GM19351 (cell line): ENCODE measurements at regions not wholly inside any gene's neighbourhood (a gene's known extent, or its start where the extent isn't known, plus 50 kb on each side); places are given as distances from the start of the nearest gene placed in this dataset.
"Not testable (repeated sequence)": the region's sequence is repeated elsewhere in the genome, so short reads cannot be mapped to it uniquely, and the experiment has no call there.

Experiments used
- ATAC-seq: cut with Tn5 transposase; IDR thresholded peaks from one replicate; pipeline ENCODE4 v1.9.1; 2021; ENCODE audit warnings: mild to moderate bottlenecking, moderate library complexity; ENCODE audit not compliant: unreplicated experiment

DNA sequence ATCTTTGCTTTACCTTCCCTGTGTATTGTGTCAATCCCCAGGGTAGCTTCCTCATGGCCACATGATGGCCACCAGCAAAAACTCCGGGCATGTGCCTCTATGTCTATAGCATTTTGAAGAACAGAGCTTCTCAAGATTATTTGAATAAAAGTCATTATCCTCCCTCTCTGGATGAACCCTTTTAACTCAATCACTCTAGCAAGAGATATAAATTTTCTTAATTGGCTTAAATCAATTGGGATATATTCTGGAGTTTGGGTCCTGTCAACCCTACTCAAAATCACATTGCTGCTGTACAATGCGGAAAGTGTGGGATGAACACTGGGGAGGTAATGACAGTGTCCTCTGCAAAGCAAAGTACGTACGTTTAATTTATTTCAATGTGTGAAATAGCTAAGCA, 370.6 kb upstream of the LRRC3B start:
- ATAC-seq: no peak

DNA sequence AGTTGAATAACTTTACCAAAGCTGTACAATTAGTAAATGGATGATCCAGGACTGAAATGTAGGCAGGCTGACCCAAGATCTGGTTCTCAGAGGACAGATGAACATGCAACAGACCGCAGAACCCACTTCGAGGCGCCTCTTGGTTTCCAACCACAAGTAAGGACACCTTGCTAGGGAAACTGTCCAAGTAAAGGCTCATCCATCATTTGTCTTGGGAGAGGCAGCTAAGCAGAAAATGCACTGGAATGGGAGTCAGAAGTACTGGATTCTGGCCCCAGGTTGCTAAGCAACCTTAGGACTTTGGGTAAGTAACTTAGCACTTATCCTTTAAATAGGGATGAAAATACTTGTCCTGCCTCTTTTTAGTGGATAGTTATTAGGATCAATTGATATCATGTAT, 366.3 kb upstream of the LRRC3B start:
- no peak for ATAC-seq

DNA sequence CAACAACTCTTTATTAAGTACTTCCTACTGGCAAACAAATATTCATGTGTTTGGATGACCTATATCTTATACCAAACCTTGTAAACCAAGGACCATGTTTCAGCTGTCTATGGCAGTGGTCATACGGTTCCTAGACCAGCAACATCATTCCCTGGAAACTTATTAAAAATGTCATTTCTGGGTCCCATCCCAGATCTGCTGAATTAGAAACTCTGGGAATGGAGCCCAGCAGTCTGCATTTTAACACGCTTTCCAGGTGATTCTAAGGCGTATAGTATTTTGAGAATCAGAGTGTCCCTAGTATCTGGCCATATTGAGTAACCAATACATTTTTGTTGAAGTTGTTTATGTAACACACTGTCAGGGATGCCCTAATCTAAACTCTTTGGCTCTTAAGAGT, 363.4 kb upstream of the LRRC3B start:
- ATAC-seq: no peak

DNA sequence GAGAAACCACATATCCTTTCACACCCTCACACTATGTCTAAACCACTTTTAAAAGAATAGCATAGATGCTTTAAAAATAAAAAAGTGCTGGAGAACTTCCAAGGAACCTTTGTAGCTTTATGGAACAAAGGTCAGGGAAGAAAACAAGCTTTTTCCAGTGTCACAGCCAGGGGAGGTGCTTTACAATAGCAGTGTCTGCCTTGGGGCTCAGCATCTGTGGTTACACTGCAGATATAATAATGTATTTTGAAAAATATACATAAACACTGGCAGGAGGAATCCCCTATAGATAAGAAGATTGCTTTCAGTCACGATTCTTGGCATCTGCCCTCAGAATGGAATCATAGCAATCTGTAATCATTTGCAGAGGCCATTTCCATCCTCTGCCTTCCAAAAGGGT, 362.4 kb upstream of the LRRC3B start:
- ATAC-seq: no peak

DNA sequence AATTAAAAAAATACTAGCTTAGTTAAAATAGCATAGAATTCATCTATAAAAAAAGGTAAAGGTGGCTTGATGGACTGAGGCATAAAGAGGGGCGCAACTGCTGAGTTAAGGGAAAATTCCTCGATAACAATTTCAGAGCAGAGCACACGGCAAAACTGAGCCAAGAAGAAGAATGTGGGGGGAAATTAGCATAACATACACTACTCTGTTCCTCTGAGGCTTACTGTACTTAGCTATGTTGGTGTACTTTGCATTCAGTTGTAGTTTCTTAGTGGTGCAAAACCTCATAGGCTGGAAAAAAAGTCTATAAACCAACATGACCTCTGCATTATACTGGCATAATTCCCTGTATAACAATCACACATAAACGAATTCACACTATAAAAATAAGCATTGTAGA, 357.9 kb upstream of the LRRC3B start:
- ATAC-seq: no peak

DNA sequence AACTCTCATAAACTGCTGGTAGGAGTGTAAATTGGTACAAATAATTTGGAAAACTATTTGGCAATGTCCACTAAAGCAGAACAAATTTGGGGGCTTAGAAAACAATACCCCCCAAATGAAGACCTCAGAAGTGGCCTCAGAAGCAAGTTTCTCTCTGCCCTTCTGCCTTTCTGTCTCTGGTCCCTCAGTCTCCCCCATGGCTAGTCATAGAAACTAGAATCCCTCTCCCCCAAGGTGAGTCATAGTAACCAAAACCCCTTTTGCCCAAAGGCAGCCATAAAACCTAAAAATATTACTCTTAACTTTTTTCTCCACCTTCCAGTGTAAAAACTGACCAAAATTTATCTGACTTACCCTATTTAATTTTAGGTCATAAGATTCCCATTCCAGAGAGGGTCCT, 350.7 kb upstream of the LRRC3B start:
- no peak for ATAC-seq

DNA sequence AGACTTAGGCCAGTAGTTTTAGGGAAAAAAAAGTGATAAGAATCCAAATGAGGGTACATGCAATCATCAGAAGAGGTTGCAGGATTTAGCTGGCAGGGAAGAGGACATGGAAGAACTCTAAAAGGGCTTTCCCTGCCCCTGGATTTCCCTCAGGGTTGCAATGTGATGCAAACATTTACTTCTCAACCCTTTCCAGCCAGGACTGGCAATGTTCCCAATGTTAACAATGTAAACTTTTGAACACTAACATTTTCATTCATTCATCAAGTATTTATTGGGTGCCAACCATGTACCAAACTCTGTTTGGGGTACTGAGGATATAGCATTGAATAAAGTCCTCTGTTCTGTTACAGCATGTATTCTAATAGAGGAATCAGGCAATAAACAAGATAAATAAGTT, 349.4 kb upstream of the LRRC3B start:
- ATAC-seq: no peak

DNA sequence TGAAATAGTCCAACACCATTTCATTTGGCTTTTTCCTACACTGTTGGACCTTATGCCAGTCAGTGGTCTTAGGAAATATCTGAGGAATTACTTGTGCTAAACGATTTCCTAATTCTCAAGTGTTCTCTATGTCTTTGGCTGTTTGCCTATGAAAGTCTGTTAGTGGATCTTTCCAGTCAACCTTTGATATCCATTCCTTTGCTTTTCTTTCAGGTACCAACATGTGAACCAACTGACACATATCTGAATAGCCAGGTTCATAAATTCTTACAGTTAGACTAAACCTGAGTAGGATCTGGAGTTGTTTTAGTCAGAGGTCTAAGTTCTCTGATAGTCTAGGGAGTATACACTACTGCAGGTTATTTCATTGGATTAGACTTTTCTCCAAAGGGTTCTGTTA, 343.5 kb upstream of the LRRC3B start:
- no peak for ATAC-seq

DNA sequence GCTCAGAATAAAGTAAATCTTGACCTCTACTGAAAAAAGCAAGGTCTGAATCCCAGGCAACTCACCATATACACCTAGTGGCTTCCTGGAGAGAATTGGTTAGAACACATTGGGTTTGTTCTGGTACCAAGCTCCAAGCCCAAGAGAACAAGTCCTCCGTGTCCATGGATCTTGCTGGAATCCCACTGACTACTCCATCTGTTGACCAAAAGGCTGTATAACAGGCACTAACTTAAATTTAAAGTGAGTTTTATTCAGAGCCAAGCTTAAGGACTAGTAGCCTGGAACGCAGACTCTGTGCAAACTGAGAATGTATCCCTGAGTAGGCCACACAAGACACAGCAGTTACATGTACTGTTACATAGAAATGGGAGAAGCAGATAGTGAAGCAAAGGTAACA, 342.1 kb upstream of the LRRC3B start:
- ATAC-seq: no peak

DNA sequence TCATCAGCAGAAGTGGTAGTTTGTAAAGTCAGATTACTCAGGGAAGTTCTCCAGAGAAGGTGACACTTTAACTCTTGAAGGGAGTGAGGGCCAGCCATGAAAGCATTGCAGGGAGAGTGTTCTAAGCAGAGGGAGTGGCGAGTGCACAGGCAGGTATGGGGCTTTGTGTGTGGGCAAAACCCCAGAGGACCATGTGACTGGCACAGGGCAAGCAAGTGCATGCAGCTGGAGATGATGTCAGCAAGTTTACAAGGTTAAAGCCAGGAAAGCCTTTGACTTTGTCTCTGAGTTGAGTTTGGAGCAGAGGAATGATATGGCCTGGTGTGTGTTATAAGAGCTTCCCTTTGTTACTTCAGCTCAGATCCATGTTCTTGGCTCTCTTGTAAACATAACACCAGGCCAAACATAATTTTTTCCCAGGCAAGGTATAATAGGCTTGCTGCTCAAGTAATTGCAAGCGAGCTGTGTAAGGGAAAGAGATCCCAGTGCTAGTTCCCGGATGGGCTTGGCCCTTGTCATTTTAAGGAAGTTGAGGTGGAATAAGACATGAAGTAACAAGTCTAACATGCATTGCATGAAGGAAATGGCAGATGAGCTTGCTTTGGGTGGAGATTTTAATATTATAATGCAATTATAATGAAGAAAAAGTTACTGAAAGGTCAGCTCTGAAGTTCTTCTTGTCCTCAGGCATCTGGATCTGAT, 341.1 kb upstream of the LRRC3B start:
- no peak for ATAC-seq

DNA sequence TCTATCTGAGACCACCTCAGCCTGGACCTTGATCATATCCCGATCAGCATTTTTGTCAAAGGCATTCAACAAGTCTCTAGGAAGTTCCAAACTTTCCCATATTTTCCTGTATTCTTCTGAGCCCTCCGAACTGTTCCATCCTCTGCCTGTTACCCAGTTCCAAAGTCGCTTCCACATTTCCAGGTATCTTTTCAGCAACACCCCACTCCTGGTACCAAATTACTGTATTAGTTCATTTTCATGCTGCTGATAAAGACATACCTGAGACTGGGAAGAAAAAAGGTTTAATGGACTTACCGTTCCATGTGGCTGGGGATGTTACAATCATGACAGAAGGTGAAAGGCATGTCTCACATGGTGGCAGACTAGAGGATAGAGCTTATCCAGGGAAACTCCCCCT, 338.1 kb upstream of the LRRC3B start:
- ATAC-seq: not testable (repeated sequence)

DNA sequence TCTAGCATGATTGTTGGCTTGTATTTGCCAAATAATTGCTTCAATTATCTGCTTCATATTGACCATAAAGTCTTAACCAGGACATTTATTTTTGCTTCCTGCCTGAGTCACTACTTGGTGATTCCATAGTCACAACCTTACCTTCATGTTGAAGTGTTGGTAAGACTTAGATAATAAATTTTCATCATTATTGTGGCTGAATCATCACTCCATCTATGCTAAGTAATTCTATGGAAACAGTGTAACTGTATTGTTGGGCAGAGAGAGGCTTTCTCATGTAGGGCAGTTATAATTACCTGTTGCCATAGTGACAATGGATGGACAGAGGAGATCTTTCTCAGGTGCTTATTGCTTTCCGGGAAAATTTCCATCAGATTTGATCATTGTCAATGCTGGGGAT, 330.7 kb upstream of the LRRC3B start:
- ATAC-seq: no peak

DNA sequence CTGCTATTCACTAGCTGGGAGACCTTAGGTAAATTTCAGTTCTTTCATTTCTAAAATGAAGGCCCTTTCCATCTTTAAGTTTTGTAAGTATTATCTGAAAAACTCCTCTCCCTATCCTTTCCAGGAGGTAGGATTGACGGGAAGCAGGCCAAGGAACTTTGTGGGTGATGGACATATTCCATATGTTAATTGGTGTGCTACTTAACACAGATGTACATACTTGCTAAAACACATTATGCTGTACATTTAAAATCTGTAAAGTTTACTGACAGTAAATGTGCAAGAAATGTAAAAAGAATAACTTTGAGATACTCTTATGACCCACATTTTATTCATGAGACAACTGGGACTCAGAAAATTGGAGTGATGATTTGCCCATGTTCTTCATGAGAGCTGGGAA, 329.8 kb upstream of the LRRC3B start:
- ATAC-seq: no peak

DNA sequence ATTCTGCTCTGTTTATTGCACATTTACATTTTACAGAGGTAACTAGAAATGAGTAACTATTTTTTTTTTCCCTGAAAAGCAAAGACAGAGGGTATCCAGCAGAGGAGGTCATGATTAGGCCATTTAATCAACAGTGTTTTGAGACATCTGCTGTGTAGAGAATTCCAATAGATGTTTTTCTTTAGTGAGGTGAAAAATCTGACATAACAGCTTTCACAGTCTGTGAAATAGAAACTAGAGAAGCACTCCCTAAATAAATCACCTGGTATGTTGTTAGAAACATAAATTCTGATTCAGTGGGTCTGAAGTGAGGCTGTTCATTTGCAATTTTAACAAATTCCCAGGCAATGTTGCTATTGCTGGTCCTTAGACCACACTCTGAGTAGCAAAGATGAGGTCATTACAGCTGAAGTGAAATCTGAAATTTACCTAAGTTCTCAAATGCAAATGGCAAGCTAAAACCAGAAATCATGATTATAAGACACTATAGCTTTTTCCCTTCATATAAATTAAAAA, 329.2 kb upstream of the LRRC3B start:
- ATAC-seq: no peak

DNA sequence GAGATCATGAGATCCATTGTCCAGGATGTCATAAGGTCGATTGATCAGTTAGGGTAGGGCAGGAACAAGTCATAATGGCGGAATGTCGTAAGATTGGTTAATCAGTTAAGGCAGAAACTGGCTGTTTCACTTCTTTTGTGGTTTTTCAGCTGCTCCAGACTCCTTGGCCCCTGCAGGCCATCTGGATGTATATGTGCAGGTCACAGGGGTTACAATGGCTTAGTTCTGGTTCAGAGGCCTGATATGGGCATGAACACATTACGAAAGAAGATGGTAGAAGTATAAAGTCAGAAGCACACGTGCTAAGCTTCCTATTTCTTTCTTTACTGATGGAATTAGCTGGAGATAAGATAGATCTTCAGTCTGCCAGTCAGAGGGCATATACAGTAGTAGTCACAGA, 315.4 kb upstream of the LRRC3B start:
- ATAC-seq: no peak

DNA sequence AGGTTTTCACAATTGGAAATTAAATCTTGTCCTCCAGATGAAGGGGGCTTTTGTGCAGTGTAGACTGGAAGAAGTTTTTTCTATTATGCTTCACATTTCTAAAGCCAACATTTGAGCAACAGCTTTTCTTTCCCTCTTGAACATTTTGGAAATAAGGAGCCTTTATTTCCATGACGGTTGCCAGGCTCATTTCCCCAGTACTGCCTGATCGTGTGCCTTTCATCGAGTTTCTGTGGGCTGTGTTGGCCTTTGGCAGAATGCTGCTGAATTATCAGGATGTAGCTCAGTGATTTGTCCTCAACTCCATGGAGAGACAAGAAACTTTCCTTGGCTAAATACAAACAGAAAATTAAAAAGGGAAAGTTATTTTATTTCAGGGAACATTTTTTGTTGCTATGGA, 314.8 kb upstream of the LRRC3B start:
- no peak for ATAC-seq

DNA sequence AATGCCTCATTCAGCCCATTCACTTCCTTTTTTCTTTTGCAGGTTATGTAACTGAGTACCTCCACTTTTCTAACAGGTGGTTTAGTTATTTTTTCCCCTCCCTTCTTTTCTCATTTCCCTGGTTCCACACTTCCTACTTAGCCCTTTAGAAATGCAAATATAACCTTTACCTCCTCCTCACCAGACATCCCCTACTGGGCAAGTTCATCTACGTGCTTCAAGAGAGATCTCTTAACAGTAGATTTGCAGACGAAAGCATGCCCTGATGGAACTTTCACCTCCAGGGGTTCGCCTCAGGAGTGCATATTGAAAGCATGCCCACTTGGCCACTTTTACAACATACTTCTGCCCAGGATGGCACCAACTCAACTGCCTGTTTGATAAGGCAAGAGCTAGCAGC, 314.1 kb upstream of the LRRC3B start:
- no peak for ATAC-seq

DNA sequence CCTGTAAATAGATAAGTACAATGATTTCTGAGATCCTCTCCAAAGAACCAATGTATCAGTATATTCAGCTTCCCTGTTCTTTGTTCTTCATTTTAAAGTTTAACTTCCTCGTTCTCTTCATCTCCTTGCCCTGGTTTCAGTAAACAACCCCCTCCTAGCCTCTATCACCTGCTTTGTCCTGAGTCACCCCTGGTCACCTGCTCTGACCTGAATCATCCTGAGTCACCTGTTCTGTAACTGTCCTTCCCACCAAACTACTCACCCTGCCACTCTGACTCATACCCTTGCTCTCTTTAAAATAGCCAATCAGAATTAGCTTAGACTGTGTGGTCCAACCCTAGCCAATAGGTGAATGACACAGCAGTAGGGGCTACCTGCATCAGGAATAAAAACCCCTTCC, 313.0 kb upstream of the LRRC3B start:
- ATAC-seq: not testable (repeated sequence)

DNA sequence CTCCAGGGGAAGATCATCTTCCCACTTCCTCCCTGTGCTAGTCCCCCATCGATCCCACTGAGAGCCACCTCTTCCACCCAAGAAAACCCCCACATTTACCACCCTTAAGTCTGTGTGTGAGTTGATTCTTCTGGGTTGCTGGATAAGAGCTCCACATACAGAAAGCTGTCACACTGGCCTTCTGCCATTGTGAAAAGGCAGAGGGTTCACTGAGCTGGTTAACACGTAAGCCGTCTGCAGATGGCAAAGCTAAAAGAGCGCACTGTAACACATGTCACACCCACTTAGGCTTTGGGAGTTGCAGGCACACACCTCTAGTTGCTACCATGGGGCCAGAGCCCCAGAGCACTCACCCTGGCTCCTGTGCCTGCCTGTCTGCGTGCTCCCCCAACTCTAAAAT, 309.8 kb upstream of the LRRC3B start:
- no peak for ATAC-seq

DNA sequence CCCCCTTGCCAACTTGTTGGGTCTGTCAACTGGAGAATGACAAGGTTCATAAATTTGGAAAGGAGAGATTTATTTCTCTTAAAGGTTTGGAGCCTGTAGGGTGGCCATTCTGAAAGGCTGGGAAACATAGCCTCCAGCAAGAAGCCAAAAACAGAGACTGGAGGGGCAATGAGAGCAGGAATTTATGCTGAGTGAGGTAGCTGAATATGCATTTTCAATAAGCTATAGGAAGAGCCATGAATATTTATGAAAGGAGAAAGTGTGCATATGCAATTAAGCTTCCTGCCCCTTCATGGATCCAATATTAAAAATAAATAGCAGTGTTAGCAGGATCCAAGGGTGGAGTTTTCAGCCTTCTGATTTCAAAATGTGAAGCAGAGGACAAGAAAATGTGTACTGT, 306.1 kb upstream of the LRRC3B start:
- no peak for ATAC-seq

DNA sequence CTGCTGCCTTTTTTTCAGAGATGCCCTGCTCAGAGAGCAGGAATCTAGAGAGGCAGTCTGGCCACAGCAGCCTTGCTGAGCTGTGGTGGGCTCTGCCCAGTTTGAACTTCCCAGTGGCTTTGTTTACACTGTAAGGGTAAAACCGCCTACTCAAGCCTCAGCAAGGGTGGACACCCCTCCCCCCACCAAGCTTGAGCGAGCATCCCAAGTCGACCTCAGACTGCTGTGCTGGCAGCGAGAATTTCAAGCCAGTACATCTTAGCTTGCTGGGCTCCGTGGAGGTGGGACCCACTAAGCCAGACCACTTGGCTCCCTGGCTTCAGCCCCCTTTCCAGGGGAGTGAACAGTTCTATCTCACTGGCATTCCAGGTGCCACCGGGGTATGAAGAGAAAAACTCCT, 298.8 kb upstream of the LRRC3B start:
- not testable (repeated sequence) for ATAC-seq

DNA sequence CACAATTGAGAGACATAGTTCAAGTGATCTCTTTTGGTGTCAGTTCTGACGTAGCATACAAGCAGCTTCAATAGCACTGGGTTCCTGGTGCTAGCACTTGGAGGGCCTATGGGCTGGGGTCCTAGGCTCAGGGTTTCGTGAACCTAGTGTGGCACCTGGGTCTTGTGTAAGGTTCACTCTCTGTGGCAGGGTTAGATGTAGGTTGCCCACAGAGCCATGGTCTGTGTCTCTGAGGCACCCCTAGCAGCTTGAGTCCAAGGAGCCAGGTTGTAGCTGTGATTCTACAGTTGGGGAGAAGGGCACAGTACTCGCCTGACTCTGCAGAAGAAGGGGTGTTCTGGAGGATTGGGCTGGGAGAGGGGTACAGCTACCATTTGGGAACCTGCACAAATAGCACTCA, 282.6 kb upstream of the LRRC3B start:
- no peak for ATAC-seq

DNA sequence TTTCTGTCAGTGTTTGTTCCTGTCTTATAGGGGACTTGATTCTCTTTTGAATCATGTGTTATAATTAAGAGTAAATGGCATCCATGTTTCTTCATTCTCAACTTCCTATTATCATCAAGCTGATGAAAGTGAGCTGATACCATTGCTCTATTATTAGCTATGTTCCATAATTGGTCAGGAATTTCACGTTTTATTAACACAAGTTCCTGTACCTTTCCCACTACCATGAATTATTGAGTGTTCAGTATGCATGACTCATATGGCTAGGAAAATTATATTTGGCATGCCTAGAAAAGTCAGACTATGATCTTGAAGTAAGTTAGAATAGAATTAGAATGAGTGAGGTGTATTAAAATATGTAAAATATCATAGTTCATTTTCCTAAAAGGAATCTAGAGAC, 278.9 kb upstream of the LRRC3B start:
- no peak for ATAC-seq
